Hematopoietic multipotent progenitor cell (in vitro differentiated cells): ENCODE measurements at regions not wholly inside any gene's neighbourhood (a gene's known extent, or its start where the extent isn't known, plus 50 kb on each side); places are given as distances from the start of the nearest gene placed in this dataset.

Experiments
- DNase-seq, 3 donors: peaks; one replicate each; pipeline ENCODE4 v3.0.0-alpha.2; 2011 to 2015; ENCODE audit warnings: low read depth in 2 of 3, low spot score in 2 of 3

DNA sequence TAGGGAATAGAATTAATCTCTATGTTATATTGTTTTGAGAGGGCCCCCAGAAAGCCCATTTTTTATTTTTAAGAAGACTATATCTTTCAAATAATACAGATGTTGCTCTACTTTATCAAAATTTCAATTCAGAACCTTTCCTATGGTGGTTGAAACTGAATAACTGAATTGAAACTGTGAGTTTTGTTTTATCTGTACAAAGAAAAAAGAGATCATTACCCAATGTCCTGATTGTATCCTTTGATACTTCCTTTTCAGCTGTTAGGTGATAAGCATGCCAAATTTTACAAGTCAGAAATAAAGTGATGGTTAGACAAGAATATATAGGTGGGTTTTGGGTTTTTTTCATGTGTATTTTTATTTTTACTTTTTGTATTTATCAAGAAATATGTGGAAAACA is 1293.1 kb upstream of the USP15 start:
- DNase-seq, result no peak

DNA sequence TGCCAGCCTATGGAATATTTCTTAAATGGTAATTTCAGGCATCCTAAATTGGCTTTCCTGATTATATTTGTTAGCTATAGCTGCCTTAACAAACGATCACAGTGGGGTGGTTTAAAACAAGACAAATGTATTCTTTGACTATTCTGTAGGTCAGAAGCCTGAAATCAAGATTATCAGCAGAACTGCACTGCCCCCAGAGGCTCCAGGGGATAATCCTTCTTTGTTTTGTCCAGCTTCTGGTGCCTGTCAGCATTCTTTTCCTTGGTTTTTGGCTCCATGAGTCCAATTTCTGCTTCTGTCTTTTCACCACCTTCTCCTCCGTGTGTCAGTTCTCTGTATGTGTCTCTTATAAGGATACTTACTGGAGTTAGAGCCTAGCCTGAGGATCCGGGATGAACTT is 1282.2 kb upstream of the USP15 start:
- no peak for DNase-seq

DNA sequence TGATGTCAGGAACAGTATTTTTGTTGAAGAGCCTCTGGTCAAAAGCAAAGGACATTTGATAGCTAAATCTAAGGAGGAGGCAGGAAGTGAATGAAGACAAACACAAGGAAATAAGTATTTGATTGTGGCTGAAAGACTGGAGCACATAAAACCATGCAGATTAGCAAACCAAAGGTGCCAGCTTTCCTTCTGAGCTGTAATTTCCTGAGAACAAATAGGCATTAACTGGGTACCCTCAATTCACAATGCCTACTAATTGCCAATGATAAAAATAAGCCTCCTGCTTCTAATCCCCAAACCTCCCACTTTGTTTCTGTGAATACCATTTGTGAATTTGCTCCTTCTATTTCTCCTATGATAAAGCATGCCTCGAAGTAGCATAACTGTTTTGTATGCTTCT is 1279.6 kb upstream of the USP15 start:
- DNase-seq, result no peak

DNA sequence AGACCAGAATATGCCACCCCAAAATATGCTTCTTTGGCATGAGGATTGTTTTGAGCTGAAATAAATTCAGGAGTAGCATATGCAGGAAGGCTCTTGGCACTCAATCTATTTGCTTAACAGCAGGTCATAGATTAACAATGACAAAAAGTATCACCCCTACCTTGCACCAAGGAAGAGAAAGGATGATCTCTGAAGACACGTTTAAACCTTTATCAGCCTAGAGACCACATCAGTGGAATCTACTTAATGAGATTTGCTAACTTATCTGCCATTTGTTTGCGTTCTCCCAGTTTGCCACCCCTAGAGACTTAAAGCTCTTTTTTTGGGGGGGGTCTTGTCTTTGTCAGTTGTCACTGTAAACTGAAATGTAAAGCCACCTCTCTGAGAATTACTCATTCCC is 1278.7 kb upstream of the USP15 start:
- DNase-seq, result no peak

DNA sequence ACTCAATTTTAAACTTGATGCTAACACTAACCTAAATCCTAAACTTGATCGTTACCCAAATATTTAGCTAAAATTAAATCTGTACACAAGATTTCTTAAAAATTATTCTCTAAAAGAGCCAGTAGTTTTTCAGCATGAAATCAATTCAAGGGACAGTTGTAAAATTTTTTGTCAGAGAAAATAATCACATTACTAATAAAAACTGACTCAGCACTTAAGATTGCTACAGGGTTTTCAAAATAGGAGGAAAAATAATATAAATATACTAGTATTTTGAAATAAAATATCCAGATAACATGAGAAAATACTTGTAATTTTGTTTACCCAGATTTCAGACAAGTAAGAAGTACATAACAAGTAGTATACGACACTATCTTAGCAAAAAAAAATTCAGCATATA is 1268.1 kb upstream of the USP15 start:
- DNase-seq, result no peak

DNA sequence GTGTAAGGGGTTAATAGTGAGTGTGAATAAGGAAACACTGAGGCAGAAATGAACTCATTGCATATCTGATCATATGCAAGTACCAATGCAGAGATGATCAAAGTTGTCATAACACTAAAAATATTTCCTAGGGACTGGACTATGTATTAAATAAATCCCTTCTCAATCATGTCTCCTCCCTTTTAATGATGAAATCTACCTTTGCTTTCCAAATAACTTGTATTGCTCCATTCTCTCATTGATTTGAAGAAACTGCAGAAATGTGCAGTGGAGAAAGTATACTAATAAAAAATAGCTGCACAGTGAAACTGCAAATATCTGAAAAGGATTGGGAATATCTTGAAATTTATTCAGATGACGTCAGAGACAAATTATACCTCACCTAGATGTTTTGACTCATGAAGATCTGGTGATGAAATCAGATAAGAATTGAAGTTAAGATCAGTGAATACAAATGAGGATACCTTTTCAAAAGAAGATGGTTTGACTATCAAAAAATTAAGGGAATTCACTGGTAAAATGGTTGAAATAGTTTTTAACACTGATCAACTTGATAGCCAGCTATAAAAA is 1264.9 kb upstream of the USP15 start:
- DNase-seq, result no peak

DNA sequence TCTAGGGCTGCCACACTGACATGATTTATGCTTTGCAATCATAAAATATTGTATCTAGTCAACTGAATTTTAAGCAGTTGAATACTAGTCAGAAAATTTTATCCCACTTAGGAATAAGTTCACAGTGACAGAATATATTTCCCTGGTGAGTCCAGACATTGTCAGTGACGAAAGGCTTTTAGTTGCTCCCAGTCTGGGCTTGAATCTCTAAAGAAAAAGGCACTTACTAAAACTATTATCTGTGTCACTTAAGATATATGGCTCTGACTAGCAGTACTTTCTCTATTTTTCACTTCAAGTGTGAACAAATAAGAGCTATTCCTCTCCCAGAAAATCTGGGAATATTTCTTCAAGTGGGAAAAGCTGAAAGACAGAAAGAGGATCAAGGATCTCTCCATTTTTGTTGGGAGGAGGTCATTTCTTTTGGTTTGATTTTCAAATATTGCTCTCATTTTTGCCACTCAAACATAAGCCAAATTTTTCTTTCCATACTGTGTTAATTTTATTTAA is 1262.3 kb upstream of the USP15 start:
- DNase-seq, result no peak

DNA sequence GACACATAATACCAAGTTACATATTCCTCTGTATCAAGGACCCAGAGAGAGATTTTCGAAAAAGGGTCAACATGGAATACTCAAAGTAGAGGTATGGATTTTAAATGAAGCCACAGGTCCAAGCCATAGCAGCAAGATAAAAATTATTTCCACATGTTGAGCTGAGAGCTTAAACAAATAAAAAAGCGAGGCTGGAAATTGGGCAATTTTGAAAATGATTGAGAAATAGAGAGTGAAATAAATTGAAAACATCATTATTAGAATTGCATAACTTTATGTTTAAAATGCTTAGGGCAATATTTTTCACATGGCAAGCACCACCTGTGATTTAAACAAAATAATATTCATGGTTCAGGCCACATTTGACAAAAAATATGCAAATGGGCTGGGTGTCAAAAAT is 1251.0 kb upstream of the USP15 start:
- DNase-seq, result no peak

DNA sequence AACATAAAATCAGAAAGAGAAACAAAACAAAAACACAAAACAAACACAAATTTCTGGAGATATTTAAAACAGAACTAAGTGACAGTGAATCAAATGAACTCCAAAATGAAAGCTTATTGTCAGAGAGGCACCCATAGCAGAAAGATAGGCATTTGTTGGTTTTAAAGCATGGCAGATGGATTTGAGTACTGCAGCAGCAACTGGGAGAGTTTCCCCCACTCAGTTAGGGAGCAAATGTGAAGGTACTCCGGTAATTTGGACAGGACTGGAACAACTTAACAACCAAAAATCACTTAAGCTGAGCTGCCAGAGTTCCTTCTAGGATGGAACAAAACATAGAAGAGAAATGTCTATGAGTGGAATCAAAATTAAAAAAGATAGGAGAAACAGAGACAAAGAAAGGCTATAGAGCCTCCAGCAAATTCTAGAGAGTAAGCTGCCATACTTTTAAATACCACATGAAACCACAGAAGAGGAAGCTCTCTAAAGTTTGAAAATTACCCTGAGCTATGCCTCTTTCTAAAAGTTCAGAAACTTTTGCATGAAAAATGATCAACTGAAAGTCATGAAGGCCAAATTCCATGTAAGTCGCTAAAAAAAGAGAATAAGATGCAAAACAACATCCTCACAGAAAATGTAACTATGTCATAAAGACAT is 1248.3 kb upstream of the USP15 start:
- no peak for DNase-seq

DNA sequence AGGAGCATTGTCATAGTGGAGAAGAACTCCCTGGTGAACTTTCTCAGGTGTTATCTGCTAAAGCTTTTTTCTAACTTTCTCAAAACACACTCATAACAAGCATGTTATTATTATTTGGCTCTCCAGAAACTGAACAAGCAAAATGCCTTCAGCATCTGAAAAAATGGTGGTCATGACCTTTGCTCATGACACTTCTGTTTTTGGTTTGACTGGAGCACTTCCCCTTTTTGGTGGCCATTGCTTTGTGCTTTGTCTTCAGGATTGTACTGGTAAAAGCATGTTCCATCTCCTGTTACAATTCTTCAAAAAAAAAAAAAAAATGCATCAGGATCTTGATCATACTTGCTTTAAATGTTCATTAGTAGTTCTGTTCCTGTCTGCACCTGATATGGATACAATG is 1241.6 kb upstream of the USP15 start:
- DNase-seq, result no peak

DNA sequence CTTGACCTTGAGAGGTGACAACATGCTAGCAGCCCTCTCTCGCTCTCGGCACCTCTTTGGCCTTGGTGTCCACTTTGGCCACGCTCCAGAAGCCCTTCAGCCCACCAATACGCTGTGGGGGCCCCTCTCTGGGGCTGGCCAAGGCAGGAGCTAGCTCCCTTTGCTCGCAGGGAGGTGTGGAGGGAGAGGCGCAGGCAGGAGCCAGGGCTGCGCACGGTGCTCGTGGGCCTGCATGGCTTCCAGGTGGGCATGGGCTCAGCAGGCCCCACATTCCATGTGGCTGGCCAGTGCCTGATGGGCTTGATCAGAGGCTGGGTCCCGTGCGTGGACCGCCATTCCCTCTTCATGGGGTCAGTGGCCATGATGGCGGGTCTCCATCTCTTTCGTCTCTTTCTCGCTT is 1237.0 kb upstream of the USP15 start:
- no peak for DNase-seq

DNA sequence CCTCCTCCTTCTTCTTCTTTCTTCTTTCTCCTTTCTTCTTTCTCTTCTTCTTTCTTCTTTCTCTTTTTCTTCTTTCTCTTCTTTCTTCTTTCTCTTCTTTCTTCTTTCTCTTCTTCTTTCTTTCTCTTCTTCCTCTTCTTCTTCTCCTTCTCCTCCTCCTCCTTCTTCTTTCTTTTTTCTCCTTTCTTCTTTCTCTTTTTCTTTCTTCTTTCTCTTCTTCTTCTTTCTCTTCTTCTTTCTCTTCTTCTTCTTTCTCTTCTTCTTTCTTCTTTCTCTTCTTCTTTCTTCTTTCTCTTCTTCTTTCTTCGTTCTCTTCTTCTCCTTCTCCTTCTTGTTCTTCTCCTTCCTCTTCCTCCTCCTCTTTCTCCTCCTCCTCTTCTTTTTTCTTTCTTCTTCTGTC is 1230.7 kb upstream of the USP15 start:
- DNase-seq, result no peak

DNA sequence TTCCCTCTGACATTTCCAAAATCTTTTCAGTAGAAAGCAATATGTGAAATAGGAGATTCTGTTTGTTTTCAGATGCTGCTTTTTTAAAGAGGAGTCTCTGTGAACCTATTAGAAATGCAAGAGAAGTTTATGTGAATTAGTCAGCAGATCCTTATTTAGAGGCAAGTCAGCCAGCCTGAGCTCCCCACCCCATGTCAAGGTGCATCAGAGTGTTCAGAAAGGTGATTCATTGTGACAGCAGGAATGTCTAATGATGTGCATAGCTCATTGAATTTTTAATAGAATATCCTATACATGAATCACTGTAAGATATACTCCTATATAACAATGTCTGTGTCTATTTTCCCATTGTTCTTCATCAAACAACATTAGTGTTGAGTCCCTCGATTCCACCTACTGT is 1222.4 kb upstream of the USP15 start:
- no peak for DNase-seq

DNA sequence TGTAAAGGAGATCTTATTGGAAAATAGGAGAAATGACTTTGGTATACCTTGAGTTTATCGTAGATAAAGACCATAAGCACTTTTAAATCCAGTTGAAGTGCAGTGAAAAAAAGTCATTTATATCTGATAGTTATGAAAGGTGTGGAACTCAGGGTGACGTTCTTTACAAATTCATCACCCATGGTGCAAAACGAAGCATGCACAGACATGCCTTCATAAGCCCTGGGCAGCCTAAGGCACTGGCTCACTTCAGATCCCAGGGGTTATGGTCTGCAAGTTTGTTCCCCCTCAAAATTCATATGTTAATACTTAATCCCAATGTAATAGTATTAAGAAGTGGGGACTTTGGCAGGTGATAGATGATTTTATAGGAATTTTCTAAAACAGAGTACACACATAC is 1216.4 kb upstream of the USP15 start:
- DNase-seq, result no peak

DNA sequence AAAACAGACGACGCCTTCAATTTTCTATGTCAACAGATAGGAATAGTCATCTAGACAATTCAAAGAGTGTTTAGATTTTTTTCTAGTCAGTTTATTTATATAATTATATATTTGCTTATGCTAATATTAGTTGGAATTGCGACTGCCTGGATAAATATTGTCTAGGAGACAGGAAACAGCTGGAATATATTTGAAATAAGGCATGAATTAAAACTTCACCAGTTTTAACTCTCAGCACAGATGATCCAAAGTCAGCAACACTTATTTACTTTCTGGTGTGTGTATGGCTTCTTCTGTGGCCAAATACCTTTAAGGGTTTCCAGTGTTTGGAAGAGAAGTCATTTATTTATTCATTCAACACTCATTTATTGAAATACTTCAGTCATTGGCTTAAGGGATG is 1215.4 kb upstream of the USP15 start:
- no peak for DNase-seq

DNA sequence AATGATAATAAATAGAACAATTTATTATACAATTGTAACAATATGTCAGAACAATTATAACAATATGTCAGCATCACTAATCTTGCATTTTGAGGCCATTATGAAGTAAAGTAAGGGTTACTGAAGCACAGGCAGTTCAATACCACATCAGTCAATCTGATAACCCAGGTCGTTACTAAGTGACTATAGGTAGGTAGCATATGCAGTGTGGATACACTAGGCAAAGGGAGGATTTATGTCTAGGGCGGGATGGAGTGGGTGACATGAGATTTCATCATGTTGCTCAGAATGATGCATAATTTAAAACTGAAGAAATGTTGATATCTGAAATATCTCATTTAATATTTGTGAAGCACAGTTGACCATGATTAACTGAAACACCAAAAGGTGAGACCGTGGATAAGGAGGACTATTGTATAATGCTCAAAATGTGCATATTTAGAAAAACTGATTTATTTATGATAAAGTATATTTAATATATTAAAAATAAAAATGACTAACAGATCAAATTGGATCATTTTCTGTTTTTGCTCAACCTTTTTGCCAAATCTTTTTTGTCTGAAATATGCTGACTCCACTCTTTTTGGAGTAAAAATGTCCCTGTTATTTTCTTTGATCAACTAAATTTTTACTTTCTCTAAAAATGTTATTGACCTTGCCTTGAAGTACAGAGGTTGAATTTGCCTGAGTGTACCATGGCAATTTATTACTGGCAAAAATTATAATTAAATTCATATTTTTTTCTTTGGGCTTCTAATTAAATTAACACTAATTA is 1189.4 kb upstream of the USP15 start:
- no peak for DNase-seq

DNA sequence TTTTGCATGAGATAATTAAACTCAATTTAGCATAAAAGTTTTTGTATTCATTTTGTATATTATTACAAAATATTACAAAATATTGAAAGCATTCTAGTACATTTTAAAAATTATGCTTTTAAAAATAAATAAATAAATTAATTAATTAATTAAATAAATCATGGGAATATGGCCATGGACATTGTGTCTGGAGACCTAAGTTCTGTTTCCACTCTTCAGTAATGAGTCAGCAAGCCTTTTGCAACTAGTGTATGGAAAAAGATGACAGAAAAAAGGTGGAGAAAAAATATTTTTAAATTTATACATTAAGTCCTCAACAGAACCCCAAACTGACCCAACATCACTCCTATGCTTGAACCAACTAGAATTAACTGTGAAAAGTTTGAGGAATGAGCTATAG is 1187.5 kb upstream of the USP15 start:
- no peak for DNase-seq

DNA sequence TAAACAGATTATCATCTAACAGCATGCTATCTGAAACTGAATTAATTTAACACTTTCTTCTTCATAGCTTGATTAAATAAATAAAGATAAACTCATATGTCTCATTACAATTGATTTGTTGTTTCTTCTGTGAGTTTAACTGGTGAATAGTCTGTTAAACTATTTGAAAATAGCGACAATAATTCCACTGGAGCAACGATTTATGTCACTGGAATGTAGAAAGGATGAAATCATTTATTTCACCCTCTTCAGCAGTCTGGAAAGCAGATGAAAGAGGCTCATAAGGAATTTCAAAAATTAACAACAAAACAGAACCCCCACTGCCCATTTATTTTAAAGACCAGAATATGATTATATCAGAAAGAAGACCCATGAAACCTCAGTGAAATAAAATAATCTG is 1165.1 kb upstream of the USP15 start:
- DNase-seq, result no peak

DNA sequence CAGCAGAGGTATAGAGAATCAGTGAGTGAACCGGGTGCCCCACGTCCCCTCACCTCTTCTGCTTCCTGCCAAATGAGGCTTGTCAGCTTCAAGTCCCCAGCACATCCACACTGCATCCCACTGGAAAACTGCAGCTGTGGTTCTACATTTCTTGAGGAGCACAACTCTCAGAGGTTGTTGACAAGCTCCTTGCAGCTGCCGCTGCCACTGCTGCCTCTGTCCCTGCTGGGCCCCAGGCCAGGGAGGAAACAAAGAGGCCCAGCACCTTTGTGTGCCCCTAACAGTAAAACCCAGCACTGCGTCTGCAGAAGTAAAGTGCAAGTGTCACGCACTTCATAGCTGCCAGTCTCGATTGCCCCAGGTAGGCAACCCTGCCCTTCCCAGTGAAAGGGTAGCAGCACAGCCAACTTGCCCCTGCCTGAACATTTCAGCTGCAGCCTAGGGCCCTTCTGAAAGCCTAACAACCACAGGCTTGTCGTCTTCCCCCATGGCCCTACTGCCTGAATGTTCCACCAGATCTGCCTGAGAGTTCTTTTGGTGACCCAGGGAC is 1162.1 kb upstream of the USP15 start:
- no peak for DNase-seq

DNA sequence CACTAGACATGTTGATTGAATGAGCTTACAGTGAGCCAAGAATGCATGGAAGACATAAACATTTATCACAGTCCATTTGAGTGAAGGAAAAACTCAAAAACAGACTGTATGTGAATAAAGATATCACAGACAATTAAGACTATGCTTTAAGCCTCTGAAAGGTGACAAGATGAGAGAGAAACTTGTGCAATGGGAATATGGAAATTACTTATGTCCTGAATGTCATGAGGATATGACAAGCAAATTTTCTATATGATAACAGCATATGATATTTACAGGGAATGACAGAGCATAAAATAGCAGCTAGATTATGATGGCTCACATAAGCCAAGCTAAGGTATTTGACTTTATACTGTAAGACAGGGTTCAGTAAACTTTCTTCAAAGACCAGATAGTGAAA is 1153.1 kb upstream of the USP15 start:
- no peak for DNase-seq

DNA sequence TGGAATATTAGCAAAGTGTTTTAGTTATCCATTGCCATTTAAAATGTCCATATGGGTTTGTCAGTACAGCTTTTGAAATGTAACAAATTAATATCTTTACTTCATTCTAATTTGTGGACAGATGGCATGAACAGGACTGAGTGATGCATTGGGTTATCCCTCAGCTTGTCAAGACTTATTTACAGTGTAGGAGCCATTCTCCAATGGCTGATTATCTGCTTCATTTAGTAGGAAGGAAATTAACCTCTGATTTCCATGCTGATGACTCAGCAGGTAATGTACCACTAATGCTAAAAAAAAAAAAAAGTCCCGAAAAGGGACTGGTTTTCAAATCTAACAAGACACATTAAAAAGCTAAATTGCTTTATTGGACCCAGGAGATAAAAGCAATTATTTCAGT is 1149.0 kb upstream of the USP15 start:
- DNase-seq, result no peak
